T-cell (primary cell): ENCODE measurements at regions not wholly inside any gene's neighbourhood (a gene's known extent, or its start where the extent isn't known, plus 50 kb on each side); places are given as distances from the start of the nearest gene placed in this dataset.

Experiments
- ATAC-seq, 4 experiments: fragments of 200-7000 bp in 3 of 4; fragments of 150-1000 bp in 1 of 4; cut with Tn5 transposase; replicated peaks in 1 of 4; 1 replicate in 3 of 4; 2 replicates in 1 of 4; pipeline ENCODE4 v1.10.0; 2021; ENCODE audit warnings: moderate library complexity in 3 of 4, mild to moderate bottlenecking in 2 of 4, moderate number of reproducible peaks in 1 of 4
- CTCF ChIA-PET, 2 donors: fragments of 300-600 bp; sonication (Branson Sonifier 250); formaldehyde crosslinking; loops; one replicate each; lab custom pipeline; 2022; ENCODE audit warnings: antibody characterized with exemption in 2 of 2; lab: Charles Lee
- POLR2A ChIA-PET, 2 donors: fragments of 300-600 bp; sonication (Branson Sonifier 250); formaldehyde crosslinking; loops; one replicate each; lab custom pipeline; 2022; ENCODE audit warnings: antibody characterized with exemption in 2 of 2; lab: Charles Lee
- DNase-seq, 35 experiments: peaks; one replicate each; pipeline versions ENCODE4 v3.0.0 to v3.0.0-alpha.2; 2013 to 2023
- H3K27ac ChIP-seq: one replicate; pipeline ENCODE4 v1.5.1; 2013; ENCODE audit warnings: low read length
- H3K27me3 ChIP-seq, 2 experiments: replicated peaks in 1 of 2; 1 replicate in 1 of 2; 2 replicates in 1 of 2; pipeline versions ENCODE4 v1.6.1 to v1.7.0; 2013; ENCODE audit warnings: low read length in 1 of 2, mixed read lengths in 1 of 2; ENCODE audit not compliant: control insufficient read depth in 2 of 2, insufficient read depth in 2 of 2; ENCODE audit errors: extremely low read depth in 1 of 2
- H3K36me3 ChIP-seq, 2 donors: 1 replicate in 1 of 2; 2 replicates in 1 of 2; pipeline versions ENCODE4 v1.6.1 to v1.7.0; 2013; ENCODE audit warnings: low read length in 1 of 2; ENCODE audit not compliant: control insufficient read depth in 2 of 2, insufficient read depth in 1 of 2; ENCODE audit errors: extremely low read depth in 1 of 2
- H3K4me1 ChIP-seq, 2 experiments: 1 replicate in 1 of 2; 2 replicates in 1 of 2; pipeline versions ENCODE4 v1.6.1 to v1.7.0; 2013; ENCODE audit warnings: low read length in 2 of 2, mixed read lengths in 1 of 2; ENCODE audit not compliant: insufficient read depth in 2 of 2, control insufficient read depth in 1 of 2; ENCODE audit errors: extremely low read depth in 1 of 2
- H3K4me3 ChIP-seq, 2 donors: 1 replicate in 1 of 2; 2 replicates in 1 of 2; pipeline versions ENCODE4 v1.5.1 to v1.7.0; 2013; ENCODE audit warnings: mild to moderate bottlenecking in 2 of 2, low read length in 1 of 2, moderate library complexity in 1 of 2; ENCODE audit not compliant: control insufficient read depth in 1 of 2; ENCODE audit errors: extremely low read depth in 1 of 2
- H3K9me3 ChIP-seq: 2 replicates; pipeline ENCODE4 v1.7.0; 2013
- H3K27ac Mint-ChIP-seq, 2 donors: one replicate each; pipeline ENCODE4 v1.8.0; 2020 to 2021; ENCODE audit warnings: mild to moderate bottlenecking in 2 of 2, mixed read lengths in 2 of 2
- H3K27me3 Mint-ChIP-seq, 2 donors: one replicate each; pipeline ENCODE4 v1.8.0; 2021 to 2022; ENCODE audit warnings: mixed read lengths in 2 of 2
- H3K36me3 Mint-ChIP-seq: one replicate; pipeline ENCODE4 v1.8.0; 2021; ENCODE audit warnings: mixed read lengths
- H3K4me1 Mint-ChIP-seq, 3 donors: one replicate each; pipeline ENCODE4 v1.8.0; 2020 to 2022; ENCODE audit warnings: mixed read lengths in 3 of 3, mild to moderate bottlenecking in 1 of 3
- H3K4me3 Mint-ChIP-seq, 3 donors: one replicate each; pipeline ENCODE4 v1.8.0; 2020 to 2022; ENCODE audit warnings: mild to moderate bottlenecking in 3 of 3, mixed read lengths in 3 of 3, moderate library complexity in 3 of 3
- H3K9me3 Mint-ChIP-seq, 3 donors: one replicate each; pipeline ENCODE4 v1.8.0; 2020 to 2022; ENCODE audit warnings: mixed read lengths in 3 of 3
- WGBS: methylation state at CpG from one replicate; pipeline ENCODE4 v1.1.5; 2013; ENCODE audit warnings: missing lambda C conversion rate; ENCODE audit not compliant: insufficient coverage; 5-methylcytosine and 5-hydroxymethylcytosine counted together

- peak in 1 of 4 experiments; percentile 2 for ATAC-seq
- WGBS: no CpG with 5 or more reads among the region's 1 CpG
- Histone ChIP-seq H3K27me3 (no peaks in the 10 kb centered on the region), H3K9me3 (no peaks in the 10 kb centered on the region), H3K4me3 (no peak overlapping the region), H3K4me1 (peaks cover 21 to 25% of the 10 kb centered on the region in 2 experiments), H3K27ac (peak overlapping the region; percentile 16), H3K36me3 (no peaks in the 10 kb centered on the region)
- POLR2A ChIA-PET: interaction anchor here in 1 of 2 donors (0.7 kb wide), 1 partner anchor 15 kb away, joined by 3 read pairs; no protein-coding TSS in a partner anchor
- H3K4me3 Mint-ChIP-seq: no peak overlapping the region
- H3K4me1 Mint-ChIP-seq: peaks cover 43 to 60% (median 59%) of the 10 kb centered on the region in 3 donors
- CTCF ChIA-PET: interaction anchor here in 1 of 2 donors (1.0 kb wide), 1 partner anchor 76 kb away, joined by 3 read pairs; no protein-coding TSS in a partner anchor
- H3K36me3 Mint-ChIP-seq: no peaks in the 10 kb centered on the region
- no peaks in the 10 kb centered on the region for H3K9me3 Mint-ChIP-seq
- no peak for DNase-seq
- H3K27me3 Mint-ChIP-seq: no peaks in the 10 kb centered on the region
- peak overlapping the region; percentile 86 to 88 for H3K27ac Mint-ChIP-seq
Observed at GRCh38 chr4:108431986-108432385, 188.4 kb upstream of the RPL34 start.

GRCh38 chr4:108430921-108431320 is 189.5 kb upstream of the RPL34 start:
- ChIA-PET CTCF (no interaction called here), POLR2A (interaction anchor here in 1 of 2 donors (0.6 kb wide), 1 partner anchor 711 kb away, joined by 8 read pairs; the partner anchor contains the start of gene PAPSS1)
- H3K27me3 Mint-ChIP-seq: no peaks in the 10 kb centered on the region
- no peaks in the 10 kb centered on the region for H3K36me3 Mint-ChIP-seq
- Histone ChIP-seq H3K36me3 (no peaks in the 10 kb centered on the region), H3K27ac (no peak overlapping the region), H3K9me3 (no peaks in the 10 kb centered on the region), H3K4me3 (no peak overlapping the region), H3K4me1 (peaks cover 21 to 25% of the 10 kb centered on the region in 2 experiments), H3K27me3 (no peaks in the 10 kb centered on the region)
- DNase-seq (no peak), ATAC-seq (no peak)
- H3K4me3 Mint-ChIP-seq: no peak overlapping the region
- WGBS: 100% methylated on average over 1 of the region's 3 CpGs
- H3K9me3 Mint-ChIP-seq: no peaks in the 10 kb centered on the region
- peak overlapping the region; percentile 0 to 5 for H3K27ac Mint-ChIP-seq
- peaks cover 52 to 68% (median 63%) of the 10 kb centered on the region in 3 donors for H3K4me1 Mint-ChIP-seq

- peak overlapping the region in 1 of 2 donors; percentile 35 for H3K27ac Mint-ChIP-seq
- H3K4me3 ChIP-seq: no peak overlapping the region
Observed at GRCh38 chr4:108429662-108430061, 190.7 kb upstream of the RPL34 start.

GRCh38 chr4:108428923-108429322 is 191.5 kb upstream of the RPL34 start:
- Histone ChIP-seq H3K27me3 (no peaks in the 10 kb centered on the region), H3K36me3 (no peaks in the 10 kb centered on the region), H3K27ac (no peak overlapping the region), H3K9me3 (no peaks in the 10 kb centered on the region), H3K4me3 (no peak overlapping the region), H3K4me1 (peaks cover 9 to 12% of the 10 kb centered on the region in 2 experiments)
- ChIA-PET POLR2A (no interaction called here), CTCF (no interaction called here)
- Mint-ChIP-seq H3K27ac (peak overlapping the region in 1 of 2 donors; percentile 19), H3K9me3 (no peaks in the 10 kb centered on the region), H3K36me3 (no peaks in the 10 kb centered on the region), H3K4me1 (peaks cover 39 to 57% (median 46%) of the 10 kb centered on the region in 3 donors), H3K4me3 (no peak overlapping the region), H3K27me3 (no peaks in the 10 kb centered on the region)
- DNase-seq: no peak
- ATAC-seq: no peak
- WGBS: no CpG with 5 or more reads among the region's 3 CpGs

More at GRCh38 chr4:108429662-108430061, 190.7 kb upstream of the RPL34 start:
- POLR2A ChIA-PET: no interaction called here
- Histone ChIP-seq H3K27ac (no peak overlapping the region), H3K9me3 (no peaks in the 10 kb centered on the region), H3K4me1 (peaks cover 16 to 19% of the 10 kb centered on the region in 2 experiments), H3K27me3 (no peaks in the 10 kb centered on the region), H3K36me3 (no peaks in the 10 kb centered on the region)
- Mint-ChIP-seq H3K4me3 (no peak overlapping the region), H3K36me3 (no peaks in the 10 kb centered on the region), H3K27me3 (no peaks in the 10 kb centered on the region), H3K4me1 (peaks cover 47 to 64% (median 53%) of the 10 kb centered on the region in 3 donors), H3K9me3 (no peaks in the 10 kb centered on the region)
- no peak for DNase-seq
- no peak for ATAC-seq
- no CpG with 5 or more reads among the region's 1 CpG for WGBS
- CTCF ChIA-PET: no interaction called here

GRCh38 chr4:108427946-108428485 is 192.4 kb upstream of the RPL34 start:
- Mint-ChIP-seq H3K27ac (no peak overlapping the region), H3K36me3 (no peaks in the 10 kb centered on the region), H3K27me3 (no peaks in the 10 kb centered on the region), H3K4me1 (peaks cover 31 to 48% (median 37%) of the 10 kb centered on the region in 3 donors), H3K4me3 (no peak overlapping the region), H3K9me3 (peaks cover 0 to 2% (median 0%) of the 10 kb centered on the region in 3 donors)
- Histone ChIP-seq H3K4me1 (peaks cover 5 to 6% of the 10 kb centered on the region in 2 experiments), H3K9me3 (no peaks in the 10 kb centered on the region), H3K4me3 (no peak overlapping the region), H3K36me3 (no peaks in the 10 kb centered on the region), H3K27me3 (no peaks in the 10 kb centered on the region), H3K27ac (no peak overlapping the region)
- DNase-seq (no peak), ATAC-seq (no peak)
- 90% methylated on average over 2 of the region's 2 CpGs for WGBS
- CTCF ChIA-PET: interaction anchor here in 1 of 2 donors (0.6 kb wide), 1 partner anchor 85 kb away, joined by 3 read pairs; no protein-coding TSS in a partner anchor
- POLR2A ChIA-PET: interaction anchor here (0.6 kb wide), 2 partner anchors 28 to 363 kb away, joined by 3 to 5 read pairs; no protein-coding TSS in a partner anchor

GRCh38 chr4:108426493-108426892 is 193.9 kb upstream of the RPL34 start:
- Histone ChIP-seq H3K4me3 (no peak overlapping the region), H3K27ac (no peak overlapping the region), H3K27me3 (no peaks in the 10 kb centered on the region), H3K9me3 (no peaks in the 10 kb centered on the region), H3K4me1 (no peaks in the 10 kb centered on the region), H3K36me3 (no peaks in the 10 kb centered on the region)
- ATAC-seq (no peak), DNase-seq (no peak)
- CTCF ChIA-PET: interaction anchor here in 1 of 2 donors (0.6 kb wide), 1 partner anchor 190 kb away, joined by 3 read pairs; no protein-coding TSS in a partner anchor
- POLR2A ChIA-PET: no interaction called here
- peaks cover 18 to 32% (median 24%) of the 10 kb centered on the region in 3 donors for H3K4me1 Mint-ChIP-seq
- H3K27me3 Mint-ChIP-seq: no peaks in the 10 kb centered on the region
- peaks cover 0 to 11% (median 2%) of the 10 kb centered on the region in 3 donors for H3K9me3 Mint-ChIP-seq
- no peaks in the 10 kb centered on the region for H3K36me3 Mint-ChIP-seq
- H3K4me3 Mint-ChIP-seq: no peak overlapping the region
- WGBS: 80% methylated on average over 1 of the region's 3 CpGs
- H3K27ac Mint-ChIP-seq: peak overlapping the region in 1 of 2 donors; percentile 30
